ENCODE measurements at regions not wholly inside any gene's neighbourhood (a gene's known extent, or its start where the extent isn't known, plus 50 kb on each side); places are given as distances from the start of the nearest gene placed in this dataset.

DNA sequence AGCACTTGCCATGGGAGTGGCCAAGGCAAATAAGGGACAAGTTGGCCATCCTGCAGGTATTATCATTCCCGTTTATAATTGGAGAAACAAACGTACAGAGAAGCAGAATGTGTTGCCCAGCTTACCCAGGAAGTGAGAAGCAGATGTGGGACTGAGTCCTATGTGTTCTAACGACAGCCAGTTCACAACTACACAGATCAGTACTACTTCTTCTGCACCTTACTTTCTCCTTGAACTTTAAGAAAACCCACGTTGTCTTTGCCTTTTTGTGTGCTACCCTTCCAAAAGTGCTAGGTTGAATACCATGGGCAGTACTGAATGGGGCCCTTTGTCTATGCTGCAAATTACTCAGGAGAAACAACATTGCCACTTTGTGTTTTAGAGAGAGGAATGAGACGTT lies 62.8 kb upstream of the BLID start:
- TF ChIP-seq HNRNPH1 (optimal IDR thresholded peaks at IDR 0.05; ENCODE audit: low read depth, low read length) (no peak), JUN (IDR thresholded peaks at IDR 0.05; ENCODE audit: borderline replicate concordance, low read depth, low read length) (no peak), JUN (CRISPR knock-in tag; IDR thresholded peaks at IDR 0.05; ENCODE audit: borderline replicate concordance) (no peak), POLR2A (conservative IDR thresholded peaks at IDR 0.05) (no peak), EZH2 (IDR thresholded peaks at IDR 0.05; ENCODE audit: borderline replicate concordance, low read depth, low read length) (no peak), KDM4B (IDR thresholded peaks at IDR 0.05; ENCODE audit: borderline replicate concordance in 2 of 2, low read depth in 1 of 2) (no peak), SMAD1 (IDR thresholded peaks at IDR 0.05; ENCODE audit: low read depth, low read length, partially characterized antibody) (no peak)
- TF ChIP-seq, protein P1, sequence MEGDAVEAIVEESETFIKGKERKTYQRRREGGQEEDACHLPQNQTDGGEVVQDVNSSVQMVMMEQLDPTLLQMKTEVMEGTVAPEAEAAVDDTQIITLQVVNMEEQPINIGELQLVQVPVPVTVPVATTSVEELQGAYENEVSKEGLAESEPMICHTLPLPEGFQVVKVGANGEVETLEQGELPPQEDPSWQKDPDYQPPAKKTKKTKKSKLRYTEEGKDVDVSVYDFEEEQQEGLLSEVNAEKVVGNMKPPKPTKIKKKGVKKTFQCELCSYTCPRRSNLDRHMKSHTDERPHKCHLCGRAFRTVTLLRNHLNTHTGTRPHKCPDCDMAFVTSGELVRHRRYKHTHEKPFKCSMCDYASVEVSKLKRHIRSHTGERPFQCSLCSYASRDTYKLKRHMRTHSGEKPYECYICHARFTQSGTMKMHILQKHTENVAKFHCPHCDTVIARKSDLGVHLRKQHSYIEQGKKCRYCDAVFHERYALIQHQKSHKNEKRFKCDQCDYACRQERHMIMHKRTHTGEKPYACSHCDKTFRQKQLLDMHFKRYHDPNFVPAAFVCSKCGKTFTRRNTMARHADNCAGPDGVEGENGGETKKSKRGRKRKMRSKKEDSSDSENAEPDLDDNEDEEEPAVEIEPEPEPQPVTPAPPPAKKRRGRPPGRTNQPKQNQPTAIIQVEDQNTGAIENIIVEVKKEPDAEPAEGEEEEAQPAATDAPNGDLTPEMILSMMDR (IDR thresholded peaks at IDR 0.05 in 2 of 3, conservative IDR thresholded peaks at IDR 0.05 in 1 of 3; ENCODE audit: insufficient read depth in 2 of 3, low read depth in 1 of 3, low read length in 3 of 3), result no peak

Measured in K562 (cell line).